GM19239 (cell line): ENCODE measurements at regions not wholly inside any gene's neighbourhood (a gene's known extent, or its start where the extent isn't known, plus 50 kb on each side); places are given as distances from the start of the nearest gene placed in this dataset.
"Not testable (repeated sequence)": the region's sequence is repeated elsewhere in the genome, so short reads cannot be mapped to it uniquely, and the experiment has no call there.

Experiments used
- DNase-seq: peaks from one replicate; pipeline ENCODE4 v3.0.0; 2011; ENCODE audit warnings: low spot score; ENCODE audit not compliant: insufficient read length
- FAIRE-seq: peaks from 2 replicates; lab custom pipeline; 2011; peaks lifted over from hg19 to GRCh38; lab: Jason Lieb, UNC

GRCh38 chr2:87466591-87467120, 281.2 kb upstream of the PLGLB2 start:
- FAIRE-seq = peak; percentile 76
- DNase-seq = not testable (repeated sequence)

- FAIRE-seq, DNase-seq: not testable (repeated sequence)
Measured at GRCh38 chr2:87468429-87468981, 279.4 kb upstream of the PLGLB2 start.

- DNase-seq = not testable (repeated sequence)
- FAIRE-seq = peak; percentile 55
Measured at GRCh38 chr2:87469180-87470151, 278.4 kb upstream of the PLGLB2 start.

- peak; percentile 35 for FAIRE-seq
- not testable (repeated sequence) for DNase-seq
Measured at GRCh38 chr2:87470381-87471380, 277.2 kb upstream of the PLGLB2 start.

- not testable (repeated sequence) for FAIRE-seq, DNase-seq
Measured at GRCh38 chr2:87471478-87471877, 276.4 kb upstream of the PLGLB2 start.

- not testable (repeated sequence) for DNase-seq
- FAIRE-seq = peak; percentile 11
Measured at GRCh38 chr2:87476223-87476872, 271.5 kb upstream of the PLGLB2 start.

GRCh38 chr2:87476936-87477335, 271.0 kb upstream of the PLGLB2 start:
- FAIRE-seq, DNase-seq: not testable (repeated sequence)

- not testable (repeated sequence) for FAIRE-seq, DNase-seq
Measured at GRCh38 chr2:87477669-87478428, 270.0 kb upstream of the PLGLB2 start.

- DNase-seq, FAIRE-seq: not testable (repeated sequence)
Measured at GRCh38 chr2:87478911-87479310, 269.0 kb upstream of the PLGLB2 start.

GRCh38 chr2:87483093-87483680, 264.7 kb upstream of the PLGLB2 start:
- DNase-seq = not testable (repeated sequence)

GRCh38 chr2:87484363-87484762, 263.5 kb upstream of the PLGLB2 start:
- FAIRE-seq, DNase-seq: not testable (repeated sequence)

More at GRCh38 chr2:87483093-87483680, 264.7 kb upstream of the PLGLB2 start:
- not testable (repeated sequence) for FAIRE-seq

GRCh38 chr2:87485455-87485854, 262.4 kb upstream of the PLGLB2 start:
- not testable (repeated sequence) for FAIRE-seq, DNase-seq

GRCh38 chr2:87485884-87486283, 262.0 kb upstream of the PLGLB2 start:
- FAIRE-seq, DNase-seq: not testable (repeated sequence)

- not testable (repeated sequence) for FAIRE-seq, DNase-seq
Measured at GRCh38 chr2:87486413-87486812, 261.5 kb upstream of the PLGLB2 start.

GRCh38 chr2:87488021-87488420, 259.9 kb upstream of the PLGLB2 start:
- not testable (repeated sequence) for FAIRE-seq, DNase-seq

- not testable (repeated sequence) for FAIRE-seq, DNase-seq
Measured at GRCh38 chr2:87488991-87489390, 258.9 kb upstream of the PLGLB2 start.

GRCh38 chr2:87494846-87495245, 253.0 kb upstream of the PLGLB2 start:
- not testable (repeated sequence) for FAIRE-seq, DNase-seq

- not testable (repeated sequence) for FAIRE-seq, DNase-seq
Measured at GRCh38 chr2:87495455-87495854, 252.4 kb upstream of the PLGLB2 start.
